ENCODE measurements at regions not wholly inside any gene's neighbourhood (a gene's known extent, or its start where the extent isn't known, plus 50 kb on each side); places are given as distances from the start of the nearest gene placed in this dataset.

DNA sequence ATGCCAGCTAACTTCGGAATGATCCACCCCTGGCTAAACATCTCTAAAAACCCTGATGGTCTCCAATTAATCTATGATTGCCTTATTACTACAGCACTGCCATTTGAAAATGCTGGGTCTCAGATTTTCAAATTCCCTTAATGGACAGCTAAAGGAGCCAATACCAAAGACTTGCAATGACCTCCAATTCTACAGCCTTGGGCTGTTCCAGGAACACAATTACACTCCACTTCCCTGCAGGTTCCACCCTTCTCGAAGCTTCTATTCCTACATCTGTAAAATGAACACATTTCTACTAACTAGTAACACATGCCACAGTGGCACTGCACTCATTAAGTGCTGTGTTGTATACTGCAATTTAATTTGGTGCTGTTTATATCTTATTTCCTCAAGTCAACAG is 85.7 kb upstream of the AK4 start:
- peak overlapping the region; percentile 6 for H3K4me3 ChIP-seq

DNA sequence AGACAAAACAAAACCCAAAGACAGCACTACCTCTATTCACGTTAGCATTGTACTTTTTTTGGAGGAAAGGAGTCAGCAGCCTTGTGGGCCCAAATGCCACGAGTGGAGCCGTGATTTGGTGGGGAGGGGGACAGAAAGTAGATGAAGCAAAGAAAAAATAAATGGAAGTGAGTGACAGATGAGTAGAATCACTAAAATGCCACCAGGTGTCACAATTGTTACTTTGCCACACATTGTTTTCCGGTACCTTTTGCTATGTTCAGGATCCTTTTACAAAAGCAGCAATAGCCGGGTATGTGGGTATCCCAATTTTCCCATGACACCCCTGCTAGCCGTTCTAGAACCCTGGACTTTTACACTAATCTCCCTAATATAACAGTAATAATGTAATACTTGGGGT is 85.0 kb upstream of the AK4 start:
- H3K27ac ChIP-seq, result peak overlapping the region in 1 of 2 donors; percentile 36
- H3K4me3 ChIP-seq, result no peak overlapping the region
- TF ChIP-seq, protein P1, sequence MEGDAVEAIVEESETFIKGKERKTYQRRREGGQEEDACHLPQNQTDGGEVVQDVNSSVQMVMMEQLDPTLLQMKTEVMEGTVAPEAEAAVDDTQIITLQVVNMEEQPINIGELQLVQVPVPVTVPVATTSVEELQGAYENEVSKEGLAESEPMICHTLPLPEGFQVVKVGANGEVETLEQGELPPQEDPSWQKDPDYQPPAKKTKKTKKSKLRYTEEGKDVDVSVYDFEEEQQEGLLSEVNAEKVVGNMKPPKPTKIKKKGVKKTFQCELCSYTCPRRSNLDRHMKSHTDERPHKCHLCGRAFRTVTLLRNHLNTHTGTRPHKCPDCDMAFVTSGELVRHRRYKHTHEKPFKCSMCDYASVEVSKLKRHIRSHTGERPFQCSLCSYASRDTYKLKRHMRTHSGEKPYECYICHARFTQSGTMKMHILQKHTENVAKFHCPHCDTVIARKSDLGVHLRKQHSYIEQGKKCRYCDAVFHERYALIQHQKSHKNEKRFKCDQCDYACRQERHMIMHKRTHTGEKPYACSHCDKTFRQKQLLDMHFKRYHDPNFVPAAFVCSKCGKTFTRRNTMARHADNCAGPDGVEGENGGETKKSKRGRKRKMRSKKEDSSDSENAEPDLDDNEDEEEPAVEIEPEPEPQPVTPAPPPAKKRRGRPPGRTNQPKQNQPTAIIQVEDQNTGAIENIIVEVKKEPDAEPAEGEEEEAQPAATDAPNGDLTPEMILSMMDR (IDR thresholded peaks at IDR 0.05), result no peak
- no peak for DNase-seq (ENCODE audit: low spot score)

More for the DNA sequence above, 85.7 kb upstream of the AK4 start:
- peak overlapping the region; percentile 36 to 39 for H3K27ac ChIP-seq
- no peak for DNase-seq (ENCODE audit: low spot score)
- TF ChIP-seq, protein P1 (IDR thresholded peaks at IDR 0.05), result no peak

- TF ChIP-seq, protein P1 (IDR thresholded peaks at IDR 0.05), result no peak
- no peak for DNase-seq (ENCODE audit: low spot score)
- H3K27ac ChIP-seq, result peak overlapping the region; percentile 99 to 100
- peak overlapping the region; percentile 76 for H3K4me3 ChIP-seq
Measured at GRCh38 chr1:65064981-65065380, 83.0 kb upstream of the AK4 start.

GRCh38 chr1:65065524-65066418 is 82.2 kb upstream of the AK4 start:
- Histone ChIP-seq H3K4me3 (peak overlapping the region; percentile 76), H3K27ac (peak overlapping the region; percentile 99 to 100)
- TF ChIP-seq, protein P1 (IDR thresholded peaks at IDR 0.05), result no peak
- DNase-seq (ENCODE audit: low spot score), result peak; percentile 79

- TF ChIP-seq, protein P1 (IDR thresholded peaks at IDR 0.05), result no peak
- DNase-seq (ENCODE audit: low spot score), result no peak
- peak overlapping the region; percentile 76 for H3K4me3 ChIP-seq
- peak overlapping the region; percentile 99 to 100 for H3K27ac ChIP-seq
Measured at GRCh38 chr1:65066419-65066765, 81.6 kb upstream of the AK4 start.

DNA sequence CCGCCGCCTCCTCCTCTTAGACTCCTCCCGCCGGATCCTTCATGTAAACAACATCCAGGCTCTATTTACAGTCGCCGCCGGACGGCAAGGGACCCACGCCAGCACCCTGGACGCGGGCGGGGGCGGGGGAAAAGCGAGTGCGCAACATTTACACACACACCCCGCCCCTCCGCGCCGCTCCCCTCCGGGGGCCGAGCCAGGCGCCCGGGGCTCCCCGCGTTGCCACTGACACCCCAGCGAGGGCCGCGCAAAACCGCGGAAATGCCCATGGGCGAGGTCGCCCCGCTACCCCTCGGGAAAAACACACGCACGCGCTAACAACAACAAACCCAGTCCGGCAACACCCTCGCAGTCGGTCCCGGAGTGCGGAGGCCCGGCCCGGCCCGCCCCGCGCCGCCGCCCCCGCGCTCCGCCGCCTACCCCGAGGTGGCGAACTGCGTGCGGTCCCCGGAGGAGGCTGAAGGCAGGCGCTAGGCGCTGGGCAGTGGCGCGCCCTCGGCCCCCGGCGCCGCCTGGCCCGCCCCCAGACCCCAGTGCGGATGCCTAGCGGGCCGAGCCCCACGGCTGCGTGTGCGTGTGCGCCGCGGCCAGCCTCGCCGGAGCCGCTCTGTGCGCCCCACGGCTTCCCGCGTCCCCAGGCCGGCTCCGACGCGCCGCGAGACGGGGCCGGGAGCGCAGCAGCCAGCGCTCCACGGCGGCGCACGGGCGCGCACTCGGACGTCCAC is 81.1 kb upstream of the AK4 start:
- TF ChIP-seq, protein P1 (IDR thresholded peaks at IDR 0.05), result no peak
- H3K27ac ChIP-seq, result peak overlapping the region; percentile 99 to 100
- peak; percentile 94 for DNase-seq (ENCODE audit: low spot score)
- peak overlapping the region; percentile 76 for H3K4me3 ChIP-seq
